Prostate gland (tissue), 2 donors: ENCODE measurements at regions not wholly inside any gene's neighbourhood (a gene's known extent, or its start where the extent isn't known, plus 50 kb on each side); places are given as distances from the start of the nearest gene placed in this dataset.

Source experiments
- POLR2A ChIP-seq: fragments of 450-650 bp; IDR thresholded peaks from one replicate; pipeline ENCODE4 v1.6.1; 2016; ENCODE audit warnings: antibody characterized with exemption, mild to moderate bottlenecking
- TF ChIP-seq, protein P1 (sequence below), 4 experiments: fragments of 200-600 bp in 2 of 4; fragments of 450-650 bp in 2 of 4; sonication (generic) in 2 of 4; IDR thresholded peaks; 1 replicate in 3 of 4; 2 replicates in 1 of 4; pipeline ENCODE4 v1.5.1; 2016 to 2019; ENCODE audit warnings: antibody characterized with exemption in 4 of 4, mild to moderate bottlenecking in 2 of 4, moderate library complexity in 2 of 4

DNA sequence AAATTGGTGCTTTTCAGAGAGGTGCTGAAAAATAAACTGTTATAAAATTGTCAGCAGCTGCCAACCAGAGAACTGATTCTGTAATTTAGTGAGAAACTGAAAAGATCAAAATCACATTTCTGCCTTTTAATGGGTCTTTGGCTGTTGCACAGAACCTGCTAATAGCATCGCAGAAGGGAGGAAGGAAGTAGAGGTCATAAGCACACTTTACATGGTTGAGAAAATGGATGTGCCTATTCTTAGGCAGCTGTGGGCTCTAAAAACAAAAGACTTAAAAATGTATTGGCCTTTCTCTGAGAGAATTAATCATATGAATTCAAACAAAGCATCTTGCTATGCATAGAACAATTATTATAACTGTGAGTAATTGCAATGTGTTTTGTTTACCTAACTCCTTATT lies 1186.9 kb downstream of the DSC3 start:
- TF ChIP-seq, protein P1, sequence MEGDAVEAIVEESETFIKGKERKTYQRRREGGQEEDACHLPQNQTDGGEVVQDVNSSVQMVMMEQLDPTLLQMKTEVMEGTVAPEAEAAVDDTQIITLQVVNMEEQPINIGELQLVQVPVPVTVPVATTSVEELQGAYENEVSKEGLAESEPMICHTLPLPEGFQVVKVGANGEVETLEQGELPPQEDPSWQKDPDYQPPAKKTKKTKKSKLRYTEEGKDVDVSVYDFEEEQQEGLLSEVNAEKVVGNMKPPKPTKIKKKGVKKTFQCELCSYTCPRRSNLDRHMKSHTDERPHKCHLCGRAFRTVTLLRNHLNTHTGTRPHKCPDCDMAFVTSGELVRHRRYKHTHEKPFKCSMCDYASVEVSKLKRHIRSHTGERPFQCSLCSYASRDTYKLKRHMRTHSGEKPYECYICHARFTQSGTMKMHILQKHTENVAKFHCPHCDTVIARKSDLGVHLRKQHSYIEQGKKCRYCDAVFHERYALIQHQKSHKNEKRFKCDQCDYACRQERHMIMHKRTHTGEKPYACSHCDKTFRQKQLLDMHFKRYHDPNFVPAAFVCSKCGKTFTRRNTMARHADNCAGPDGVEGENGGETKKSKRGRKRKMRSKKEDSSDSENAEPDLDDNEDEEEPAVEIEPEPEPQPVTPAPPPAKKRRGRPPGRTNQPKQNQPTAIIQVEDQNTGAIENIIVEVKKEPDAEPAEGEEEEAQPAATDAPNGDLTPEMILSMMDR (IDR thresholded peaks at IDR 0.05), result no peak
- no peak for TF ChIP-seq POLR2A
